HEK293 (cell line): ENCODE measurements at regions not wholly inside any gene's neighbourhood (a gene's known extent, or its start where the extent isn't known, plus 50 kb on each side); places are given as distances from the start of the nearest gene placed in this dataset.

Experiments
- KLF16 ChIP-seq: fragments of 450-650 bp; formaldehyde crosslinking; IDR thresholded peaks from 2 replicates; pipeline ENCODE4 v1.5.1; 2017; ENCODE audit warnings: missing biosample characterization, missing genetic modification characterization
- SP7 ChIP-seq: fragments of 450-650 bp; formaldehyde crosslinking; IDR thresholded peaks from 2 replicates; pipeline ENCODE4 v1.5.1; 2016; ENCODE audit warnings: missing biosample characterization, missing genetic modification characterization
- ZBTB8A ChIP-seq: fragments of 450-650 bp; formaldehyde crosslinking; IDR thresholded peaks from 2 replicates; pipeline ENCODE4 v1.5.1; 2016; ENCODE audit warnings: missing biosample characterization, missing genetic modification characterization
- ZNF560 ChIP-seq: fragments of 450-650 bp; formaldehyde crosslinking; IDR thresholded peaks from 2 replicates; pipeline ENCODE4 v1.5.1; 2017; ENCODE audit warnings: missing biosample characterization, missing genetic modification characterization, borderline replicate concordance
- ZNF561 ChIP-seq: fragments of 450-650 bp; IDR thresholded peaks from 2 replicates; pipeline ENCODE4 v1.5.1; 2018; ENCODE audit warnings: missing biosample characterization, missing genetic modification characterization, borderline replicate concordance
- TF ChIP-seq, protein P1 (sequence below): fragments of 450-650 bp; formaldehyde crosslinking; IDR thresholded peaks from 2 replicates; pipeline ENCODE4 v1.5.1; 2016; ENCODE audit warnings: missing biosample characterization, missing genetic modification characterization
- TF ChIP-seq, protein P2 (sequence below): fragments of 450-650 bp; formaldehyde crosslinking; IDR thresholded peaks from 2 replicates; pipeline ENCODE4; 2016; ENCODE audit warnings: missing biosample characterization, missing genetic modification characterization

DNA sequence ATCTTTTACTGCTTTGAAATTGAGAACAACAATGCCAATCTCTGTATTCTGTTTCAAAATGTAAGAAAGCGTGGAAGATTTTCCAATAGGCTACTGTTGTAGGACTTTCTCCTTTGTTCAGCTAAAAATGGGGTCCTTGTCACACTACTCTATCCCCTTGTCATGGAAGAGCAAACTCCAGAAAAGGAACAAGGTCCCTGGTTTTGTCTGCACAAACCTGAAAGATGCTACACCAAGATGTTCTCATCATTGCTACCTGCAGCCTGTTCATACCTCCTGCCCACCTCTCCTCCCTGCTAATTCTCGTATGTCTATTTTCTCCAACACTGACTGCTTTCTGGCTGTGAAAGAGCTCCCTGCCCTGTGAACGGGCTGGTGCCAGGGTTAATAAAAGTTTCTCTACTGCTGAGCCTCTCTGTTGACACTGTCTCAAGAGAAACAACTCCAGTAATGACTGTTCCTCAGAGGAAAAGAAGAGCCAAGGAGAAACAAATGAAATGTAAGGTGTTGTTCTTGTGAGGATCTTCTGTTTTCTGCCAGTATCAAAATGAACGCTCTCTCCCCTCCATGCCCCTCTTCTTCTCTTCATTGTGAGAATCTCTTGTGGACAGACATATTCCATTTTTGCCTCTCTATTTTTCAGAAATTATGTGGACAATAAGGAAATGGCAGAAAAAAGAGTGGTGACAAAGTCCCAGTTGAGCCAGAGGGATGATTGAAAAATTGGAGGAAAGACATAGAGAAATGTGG, 287.1 kb downstream of the ADGB start:
- TF ChIP-seq SP7 (tag by site-specific recombination) (no peak), KLF16 (no peak), ZNF561 (tag by site-specific recombination) (no peak), ZBTB8A (no peak), ZNF560 (no peak)
- TF ChIP-seq, protein P1, sequence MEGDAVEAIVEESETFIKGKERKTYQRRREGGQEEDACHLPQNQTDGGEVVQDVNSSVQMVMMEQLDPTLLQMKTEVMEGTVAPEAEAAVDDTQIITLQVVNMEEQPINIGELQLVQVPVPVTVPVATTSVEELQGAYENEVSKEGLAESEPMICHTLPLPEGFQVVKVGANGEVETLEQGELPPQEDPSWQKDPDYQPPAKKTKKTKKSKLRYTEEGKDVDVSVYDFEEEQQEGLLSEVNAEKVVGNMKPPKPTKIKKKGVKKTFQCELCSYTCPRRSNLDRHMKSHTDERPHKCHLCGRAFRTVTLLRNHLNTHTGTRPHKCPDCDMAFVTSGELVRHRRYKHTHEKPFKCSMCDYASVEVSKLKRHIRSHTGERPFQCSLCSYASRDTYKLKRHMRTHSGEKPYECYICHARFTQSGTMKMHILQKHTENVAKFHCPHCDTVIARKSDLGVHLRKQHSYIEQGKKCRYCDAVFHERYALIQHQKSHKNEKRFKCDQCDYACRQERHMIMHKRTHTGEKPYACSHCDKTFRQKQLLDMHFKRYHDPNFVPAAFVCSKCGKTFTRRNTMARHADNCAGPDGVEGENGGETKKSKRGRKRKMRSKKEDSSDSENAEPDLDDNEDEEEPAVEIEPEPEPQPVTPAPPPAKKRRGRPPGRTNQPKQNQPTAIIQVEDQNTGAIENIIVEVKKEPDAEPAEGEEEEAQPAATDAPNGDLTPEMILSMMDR, result no peak
- TF ChIP-seq, protein P2, sequence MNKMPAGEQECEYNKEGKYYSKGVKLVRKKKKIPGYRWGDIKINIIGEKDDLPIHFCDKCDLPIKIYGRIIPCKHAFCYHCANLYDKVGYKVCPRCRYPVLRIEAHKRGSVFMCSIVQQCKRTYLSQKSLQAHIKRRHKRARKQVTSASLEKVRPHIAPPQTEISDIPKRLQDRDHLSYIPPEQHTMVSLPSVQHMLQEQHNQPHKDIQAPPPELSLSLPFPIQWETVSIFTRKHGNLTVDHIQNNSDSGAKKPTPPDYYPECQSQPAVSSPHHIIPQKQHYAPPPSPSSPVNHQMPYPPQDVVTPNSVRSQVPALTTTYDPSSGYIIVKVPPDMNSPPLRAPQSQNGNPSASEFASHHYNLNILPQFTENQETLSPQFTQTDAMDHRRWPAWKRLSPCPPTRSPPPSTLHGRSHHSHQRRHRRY, result no peak
